KMS-11 (cell line): ENCODE measurements at regions not wholly inside any gene's neighbourhood (a gene's known extent, or its start where the extent isn't known, plus 50 kb on each side); places are given as distances from the start of the nearest gene placed in this dataset.

Experiments used
- H2AFZ ChIP-seq: fragments of 200-600 bp; sonication (generic); 2 replicates; pipeline ENCODE4 v1.6.1; 2016; ENCODE audit warnings: antibody characterized with exemption, mixed run types, low read depth
- H3K27ac ChIP-seq: fragments of 200-600 bp; sonication (generic); 2 replicates; pipeline ENCODE4 v1.6.1; 2016; ENCODE audit warnings: mild to moderate bottlenecking, mixed run types
- H3K27me3 ChIP-seq: fragments of 200-600 bp; sonication (generic); 2 replicates; pipeline ENCODE4 v1.6.1; 2017; ENCODE audit warnings: mild to moderate bottlenecking, low read depth, mixed run types, moderate library complexity; ENCODE audit not compliant: insufficient read depth
- H3K36me3 ChIP-seq: fragments of 200-600 bp; sonication (generic); 2 replicates; pipeline ENCODE4 v1.6.1; 2017; ENCODE audit warnings: mild to moderate bottlenecking, mixed run types; ENCODE audit not compliant: insufficient read depth
- H3K4me1 ChIP-seq: fragments of 200-600 bp; sonication (generic); 2 replicates; pipeline ENCODE4 v1.6.1; 2016; ENCODE audit warnings: mild to moderate bottlenecking, low read depth, mixed run types; ENCODE audit not compliant: poor library complexity, severe bottlenecking
- H3K4me2 ChIP-seq: fragments of 200-600 bp; sonication (generic); 2 replicates; pipeline ENCODE4 v1.7.0; 2016; ENCODE audit warnings: mild to moderate bottlenecking, mixed run types
- H3K4me3 ChIP-seq: fragments of 200-600 bp; sonication (generic); IDR thresholded peaks from 2 replicates; pipeline ENCODE4 v1.6.1; 2017; ENCODE audit warnings: low read depth, low read length, mixed read lengths; ENCODE audit not compliant: insufficient read depth
- H3K79me2 ChIP-seq: fragments of 200-600 bp; sonication (generic); 2 replicates; pipeline ENCODE4 v1.6.1; 2016; ENCODE audit warnings: low read depth, mixed run types; ENCODE audit not compliant: insufficient read depth
- H3K9ac ChIP-seq: fragments of 200-600 bp; sonication (generic); 2 replicates; pipeline ENCODE4 v1.6.1; 2016; ENCODE audit warnings: mild to moderate bottlenecking, mixed run types
- H4K20me1 ChIP-seq: fragments of 200-600 bp; sonication (generic); 2 replicates; pipeline ENCODE4 v1.6.1; 2016; ENCODE audit warnings: mild to moderate bottlenecking, mixed run types; ENCODE audit not compliant: insufficient read depth
- TF ChIP-seq, protein P1 (sequence below): fragments of 200-600 bp; sonication (generic); conservative IDR thresholded peaks from 2 replicates; pipeline ENCODE4 v1.6.1; 2017; ENCODE audit warnings: low read depth, mild to moderate bottlenecking, antibody characterized with exemption, low read length, moderate library complexity, mixed read lengths

DNA sequence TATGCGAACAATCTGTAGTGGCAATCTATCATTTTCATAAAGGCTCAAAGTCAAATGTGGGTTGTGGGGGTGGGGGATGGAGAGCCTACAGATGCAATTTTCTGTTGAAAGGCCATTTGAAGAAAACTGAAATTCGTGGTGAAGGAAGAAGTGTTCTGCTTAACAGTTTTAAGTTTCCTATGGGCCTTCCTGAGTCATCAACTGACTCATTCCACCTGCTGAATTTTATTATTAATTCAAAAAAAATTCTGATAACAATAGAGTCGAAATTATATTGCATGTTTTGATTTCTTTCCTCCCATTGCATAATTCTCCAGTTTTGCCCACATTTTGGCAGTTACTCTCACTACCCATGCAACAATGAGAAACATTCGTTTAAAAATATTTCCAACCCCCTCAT, 622.3 kb upstream of the ARID1B start:
- Histone ChIP-seq H3K27me3 (no peaks in the 10 kb centered on the region), H3K4me1 (no peaks in the 10 kb centered on the region), H3K36me3 (no peaks in the 10 kb centered on the region), H3K9ac (no peak overlapping the region), H3K27ac (no peak overlapping the region), H3K79me2 (no peaks in the 10 kb centered on the region), H3K4me3 (no peak overlapping the region), H3K4me2 (no peak overlapping the region), H4K20me1 (no peaks in the 10 kb centered on the region), H2AFZ (no peak overlapping the region)
- TF ChIP-seq, protein P1, sequence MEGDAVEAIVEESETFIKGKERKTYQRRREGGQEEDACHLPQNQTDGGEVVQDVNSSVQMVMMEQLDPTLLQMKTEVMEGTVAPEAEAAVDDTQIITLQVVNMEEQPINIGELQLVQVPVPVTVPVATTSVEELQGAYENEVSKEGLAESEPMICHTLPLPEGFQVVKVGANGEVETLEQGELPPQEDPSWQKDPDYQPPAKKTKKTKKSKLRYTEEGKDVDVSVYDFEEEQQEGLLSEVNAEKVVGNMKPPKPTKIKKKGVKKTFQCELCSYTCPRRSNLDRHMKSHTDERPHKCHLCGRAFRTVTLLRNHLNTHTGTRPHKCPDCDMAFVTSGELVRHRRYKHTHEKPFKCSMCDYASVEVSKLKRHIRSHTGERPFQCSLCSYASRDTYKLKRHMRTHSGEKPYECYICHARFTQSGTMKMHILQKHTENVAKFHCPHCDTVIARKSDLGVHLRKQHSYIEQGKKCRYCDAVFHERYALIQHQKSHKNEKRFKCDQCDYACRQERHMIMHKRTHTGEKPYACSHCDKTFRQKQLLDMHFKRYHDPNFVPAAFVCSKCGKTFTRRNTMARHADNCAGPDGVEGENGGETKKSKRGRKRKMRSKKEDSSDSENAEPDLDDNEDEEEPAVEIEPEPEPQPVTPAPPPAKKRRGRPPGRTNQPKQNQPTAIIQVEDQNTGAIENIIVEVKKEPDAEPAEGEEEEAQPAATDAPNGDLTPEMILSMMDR, result no peak

DNA sequence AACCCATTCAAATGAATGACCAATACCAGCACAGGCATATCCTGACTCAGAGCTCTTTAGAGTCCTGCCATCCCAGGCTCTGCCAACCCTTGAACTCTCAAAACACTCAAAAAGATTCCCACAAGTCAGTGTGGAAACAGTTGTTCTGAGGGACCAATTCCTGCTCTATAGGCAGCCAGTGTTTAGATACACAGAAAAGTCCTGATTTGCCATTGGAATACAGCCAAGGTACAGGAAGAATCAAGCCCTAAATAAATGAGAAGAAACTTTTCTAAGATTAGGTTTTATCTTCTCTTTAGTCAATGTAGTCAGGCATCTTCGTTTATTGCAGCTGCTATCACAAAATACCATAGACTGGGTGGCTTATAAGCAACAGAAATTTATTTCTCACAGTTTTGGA, 626.8 kb upstream of the ARID1B start:
- no peaks in the 10 kb centered on the region for H4K20me1 ChIP-seq
- no peaks in the 10 kb centered on the region for H3K36me3 ChIP-seq
- H3K4me1 ChIP-seq, result no peaks in the 10 kb centered on the region
- H2AFZ ChIP-seq, result no peak overlapping the region
- H3K27me3 ChIP-seq, result no peaks in the 10 kb centered on the region
- H3K79me2 ChIP-seq, result no peaks in the 10 kb centered on the region
- no peak overlapping the region for H3K27ac ChIP-seq
- H3K4me2 ChIP-seq, result no peak overlapping the region
- no peak overlapping the region for H3K4me3 ChIP-seq
- TF ChIP-seq, protein P1, result no peak
- H3K9ac ChIP-seq, result no peak overlapping the region

DNA sequence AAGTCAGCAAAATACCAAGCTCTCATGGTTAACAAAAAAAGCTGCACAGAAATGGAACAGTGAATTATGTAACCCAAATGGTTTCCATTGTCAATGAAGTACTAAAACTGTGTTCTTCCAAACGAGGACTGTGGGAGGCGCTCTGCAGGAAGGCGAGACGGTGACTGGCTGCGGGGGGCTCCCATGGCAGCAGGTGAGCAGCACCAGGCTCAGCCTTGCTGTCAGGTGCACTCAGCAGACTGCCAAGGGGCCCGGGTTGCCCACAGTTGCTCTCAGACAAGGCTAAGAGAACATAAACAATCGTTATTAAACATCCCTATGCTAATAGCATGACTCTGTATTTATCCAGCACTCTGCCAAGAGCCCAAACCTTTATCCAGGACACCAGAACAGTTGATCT, 630.3 kb upstream of the ARID1B start:
- H3K36me3 ChIP-seq, result no peaks in the 10 kb centered on the region
- no peaks in the 10 kb centered on the region for H4K20me1 ChIP-seq
- H3K9ac ChIP-seq, result no peak overlapping the region
- TF ChIP-seq, protein P1, result no peak
- H3K4me1 ChIP-seq, result no peaks in the 10 kb centered on the region
- no peak overlapping the region for H3K4me3 ChIP-seq
- no peak overlapping the region for H3K4me2 ChIP-seq
- no peaks in the 10 kb centered on the region for H3K79me2 ChIP-seq
- H3K27me3 ChIP-seq, result no peaks in the 10 kb centered on the region
- no peak overlapping the region for H2AFZ ChIP-seq
- H3K27ac ChIP-seq, result no peak overlapping the region

DNA sequence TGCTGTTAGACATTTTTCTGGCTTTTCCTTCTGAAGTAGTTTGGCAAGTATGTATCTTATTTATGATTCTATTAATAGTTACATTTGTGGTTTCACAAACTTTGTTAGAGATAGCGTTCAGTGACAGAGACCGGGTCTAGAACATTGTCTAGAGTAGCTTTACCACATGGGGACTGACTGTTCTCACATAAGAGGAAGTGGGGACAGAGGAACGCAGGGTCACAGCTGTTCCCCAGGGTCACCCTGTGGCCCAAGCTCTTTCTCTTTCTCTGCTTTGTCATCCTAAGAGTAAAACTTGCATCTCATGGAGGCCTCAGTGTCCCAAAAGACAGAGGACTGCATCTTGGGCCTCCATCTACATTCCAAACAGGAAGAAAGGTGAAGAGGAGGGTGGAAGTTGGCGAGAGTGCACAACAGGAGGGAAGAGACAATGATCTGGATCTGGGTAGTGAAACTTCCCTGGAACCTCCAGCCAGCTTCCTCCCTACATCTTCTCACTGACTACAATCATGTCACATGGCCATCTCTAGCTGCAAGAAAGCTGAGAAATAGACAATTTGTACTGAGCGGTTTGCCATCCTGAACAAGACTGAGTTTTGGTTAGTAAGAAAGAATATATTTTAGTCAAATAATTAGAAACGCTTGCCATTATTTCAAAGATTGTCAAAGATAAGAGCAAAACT, 645.8 kb upstream of the ARID1B start:
- H2AFZ ChIP-seq, result no peak overlapping the region
- H3K27ac ChIP-seq, result no peak overlapping the region
- no peaks in the 10 kb centered on the region for H3K36me3 ChIP-seq
- H3K27me3 ChIP-seq, result no peaks in the 10 kb centered on the region
- no peak overlapping the region for H3K4me2 ChIP-seq
- no peaks in the 10 kb centered on the region for H3K79me2 ChIP-seq
- no peaks in the 10 kb centered on the region for H3K4me1 ChIP-seq
- TF ChIP-seq, protein P1, result no peak
- no peaks in the 10 kb centered on the region for H4K20me1 ChIP-seq
- no peak overlapping the region for H3K9ac ChIP-seq
- no peak overlapping the region for H3K4me3 ChIP-seq
